ENCODE measurements at regions not wholly inside any gene's neighbourhood (a gene's known extent, or its start where the extent isn't known, plus 50 kb on each side); places are given as distances from the start of the nearest gene placed in this dataset.

DNA sequence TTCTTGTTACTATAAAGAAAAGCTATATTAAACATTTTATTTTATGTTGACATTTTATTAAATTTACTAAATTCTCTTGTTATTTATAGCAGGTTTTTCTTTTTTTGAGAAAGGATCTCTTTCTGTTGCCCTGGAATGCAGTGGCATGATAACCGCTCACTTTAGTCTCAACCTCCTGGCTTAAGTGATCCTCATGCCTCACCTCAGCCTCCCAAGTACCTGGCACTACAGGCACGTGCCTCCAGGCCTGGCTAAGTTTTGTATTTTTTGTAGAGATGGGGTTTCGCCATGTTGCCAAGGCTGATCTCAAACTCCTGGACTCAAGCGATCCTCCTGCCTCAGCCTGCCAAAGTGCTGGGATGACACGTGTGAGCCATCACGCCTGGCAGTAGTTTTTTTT, 280.2 kb upstream of the C9orf72 start:
- TF ChIP-seq KAT2B (IDR thresholded peaks at IDR 0.05; ENCODE audit: low read depth, low read length) (no peak), NFRKB (IDR thresholded peaks at IDR 0.05; ENCODE audit: low read depth) (no peak), PPARD (CRISPR knock-in tag; IDR thresholded peaks at IDR 0.05) (no peak), NFIX (CRISPR knock-in tag; IDR thresholded peaks at IDR 0.05; ENCODE audit: low read depth) (no peak), KHSRP (IDR thresholded peaks at IDR 0.05) (no peak)
- TF ChIP-seq, protein P1, sequence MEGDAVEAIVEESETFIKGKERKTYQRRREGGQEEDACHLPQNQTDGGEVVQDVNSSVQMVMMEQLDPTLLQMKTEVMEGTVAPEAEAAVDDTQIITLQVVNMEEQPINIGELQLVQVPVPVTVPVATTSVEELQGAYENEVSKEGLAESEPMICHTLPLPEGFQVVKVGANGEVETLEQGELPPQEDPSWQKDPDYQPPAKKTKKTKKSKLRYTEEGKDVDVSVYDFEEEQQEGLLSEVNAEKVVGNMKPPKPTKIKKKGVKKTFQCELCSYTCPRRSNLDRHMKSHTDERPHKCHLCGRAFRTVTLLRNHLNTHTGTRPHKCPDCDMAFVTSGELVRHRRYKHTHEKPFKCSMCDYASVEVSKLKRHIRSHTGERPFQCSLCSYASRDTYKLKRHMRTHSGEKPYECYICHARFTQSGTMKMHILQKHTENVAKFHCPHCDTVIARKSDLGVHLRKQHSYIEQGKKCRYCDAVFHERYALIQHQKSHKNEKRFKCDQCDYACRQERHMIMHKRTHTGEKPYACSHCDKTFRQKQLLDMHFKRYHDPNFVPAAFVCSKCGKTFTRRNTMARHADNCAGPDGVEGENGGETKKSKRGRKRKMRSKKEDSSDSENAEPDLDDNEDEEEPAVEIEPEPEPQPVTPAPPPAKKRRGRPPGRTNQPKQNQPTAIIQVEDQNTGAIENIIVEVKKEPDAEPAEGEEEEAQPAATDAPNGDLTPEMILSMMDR (IDR thresholded peaks at IDR 0.05 in 2 of 3, conservative IDR thresholded peaks at IDR 0.05 in 1 of 3; ENCODE audit: insufficient read depth in 2 of 3, low read depth in 1 of 3, low read length in 3 of 3) = no peak

Measured in K562 (cell line).